ENCODE measurements at regions not wholly inside any gene's neighbourhood (a gene's known extent, or its start where the extent isn't known, plus 50 kb on each side); places are given as distances from the start of the nearest gene placed in this dataset.

GRCh38 chr1:170854677-170855076 is 80.7 kb upstream of the MROH9 start:
- TF ChIP-seq, protein P1, sequence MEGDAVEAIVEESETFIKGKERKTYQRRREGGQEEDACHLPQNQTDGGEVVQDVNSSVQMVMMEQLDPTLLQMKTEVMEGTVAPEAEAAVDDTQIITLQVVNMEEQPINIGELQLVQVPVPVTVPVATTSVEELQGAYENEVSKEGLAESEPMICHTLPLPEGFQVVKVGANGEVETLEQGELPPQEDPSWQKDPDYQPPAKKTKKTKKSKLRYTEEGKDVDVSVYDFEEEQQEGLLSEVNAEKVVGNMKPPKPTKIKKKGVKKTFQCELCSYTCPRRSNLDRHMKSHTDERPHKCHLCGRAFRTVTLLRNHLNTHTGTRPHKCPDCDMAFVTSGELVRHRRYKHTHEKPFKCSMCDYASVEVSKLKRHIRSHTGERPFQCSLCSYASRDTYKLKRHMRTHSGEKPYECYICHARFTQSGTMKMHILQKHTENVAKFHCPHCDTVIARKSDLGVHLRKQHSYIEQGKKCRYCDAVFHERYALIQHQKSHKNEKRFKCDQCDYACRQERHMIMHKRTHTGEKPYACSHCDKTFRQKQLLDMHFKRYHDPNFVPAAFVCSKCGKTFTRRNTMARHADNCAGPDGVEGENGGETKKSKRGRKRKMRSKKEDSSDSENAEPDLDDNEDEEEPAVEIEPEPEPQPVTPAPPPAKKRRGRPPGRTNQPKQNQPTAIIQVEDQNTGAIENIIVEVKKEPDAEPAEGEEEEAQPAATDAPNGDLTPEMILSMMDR (conservative IDR thresholded peaks at IDR 0.05; ENCODE audit: low read depth, low read length) = no peak
- TF ChIP-seq FOS (IDR thresholded peaks at IDR 0.05; ENCODE audit: low read depth, low read length) (no peak), CEBPB (IDR thresholded peaks at IDR 0.05; ENCODE audit: low read depth, low read length) (no peak), POLR2A (IDR thresholded peaks at IDR 0.05; ENCODE audit: low read depth, low read length) (no peak), RAD21 (IDR thresholded peaks at IDR 0.05; ENCODE audit: low read length) (no peak), MAFK (IDR thresholded peaks at IDR 0.05; ENCODE audit: low read depth, low read length) (no peak), MXI1 (IDR thresholded peaks at IDR 0.05; ENCODE audit: borderline replicate concordance, low read depth, low read length) (no peak), CHD1 (IDR thresholded peaks at IDR 0.05; ENCODE audit: low read depth, low read length) (no peak), RFX5 (IDR thresholded peaks at IDR 0.05; ENCODE audit: low read depth, low read length) (no peak)
